GM18873 (cell line): ENCODE measurements at regions not wholly inside any gene's neighbourhood (a gene's known extent, or its start where the extent isn't known, plus 50 kb on each side); places are given as distances from the start of the nearest gene placed in this dataset.

Experiments
- ATAC-seq: cut with Tn5 transposase; IDR thresholded peaks from one replicate; pipeline ENCODE4 v1.9.1; 2021; ENCODE audit warnings: mild to moderate bottlenecking, moderate library complexity, moderate number of reproducible peaks; ENCODE audit not compliant: unreplicated experiment, low FRiP score

- no peak for ATAC-seq
Measured at GRCh38 chr3:81291586-81291985, 469.9 kb downstream of the GBE1 start.

DNA sequence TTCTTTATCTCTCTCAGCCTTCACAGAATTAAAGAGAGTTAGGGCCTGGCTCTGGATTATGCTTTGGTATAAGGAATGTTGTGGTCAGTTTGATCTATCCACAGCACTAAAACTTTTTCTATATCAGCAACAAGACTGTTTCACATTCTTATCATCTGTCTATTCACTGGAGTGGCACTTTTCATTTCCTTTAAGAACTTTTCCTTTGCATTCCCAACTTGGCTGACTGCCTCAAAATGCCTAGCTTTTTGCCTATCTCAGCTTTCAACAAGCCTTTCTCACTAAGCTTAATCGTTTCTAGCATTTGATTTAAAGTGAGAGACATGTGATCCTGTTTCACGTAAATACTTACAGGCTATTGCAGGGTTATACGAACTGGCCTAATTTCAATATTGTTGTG, 471.8 kb downstream of the GBE1 start:
- ATAC-seq, result no peak

DNA sequence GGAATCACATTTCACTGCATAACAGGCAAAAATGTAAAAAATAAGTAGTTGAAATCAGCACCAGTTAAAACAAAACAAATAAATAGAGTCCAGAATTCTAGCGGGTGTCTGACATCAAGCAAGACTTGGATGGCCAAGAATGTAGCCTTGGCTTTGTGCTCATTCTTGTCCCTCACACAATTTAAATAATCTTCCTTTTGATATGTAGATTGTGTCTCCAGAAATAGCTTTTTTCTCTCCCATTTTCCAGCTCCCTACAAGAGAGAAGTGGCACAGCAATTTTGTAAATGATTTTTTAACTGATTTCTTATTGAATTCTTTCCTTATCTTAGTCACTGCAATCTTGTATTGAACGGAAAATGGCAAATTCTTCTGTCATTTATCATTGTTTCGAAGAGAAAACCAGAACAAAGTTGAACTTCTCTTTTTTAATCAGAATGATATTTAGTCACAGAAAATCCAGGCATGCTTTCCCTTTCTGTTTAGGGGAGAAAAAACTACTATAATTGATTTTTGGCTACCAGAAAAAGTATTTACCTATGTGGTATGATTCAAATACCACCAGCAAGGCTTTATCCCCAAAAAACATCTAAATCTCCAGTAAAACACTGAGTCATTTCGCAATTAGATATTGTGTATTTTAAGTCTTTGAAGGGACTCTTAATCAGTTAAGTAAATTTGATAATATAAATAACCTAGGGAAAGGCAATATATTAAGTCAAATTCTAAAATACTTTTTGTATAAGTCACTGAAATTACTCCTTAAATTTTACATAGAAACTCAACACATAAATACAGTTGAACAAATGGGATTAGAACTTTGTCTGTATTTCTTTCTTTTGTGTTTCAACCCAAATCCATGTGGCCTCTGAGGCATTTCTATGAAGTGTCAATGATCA, 481.7 kb downstream of the GBE1 start:
- no peak for ATAC-seq

DNA sequence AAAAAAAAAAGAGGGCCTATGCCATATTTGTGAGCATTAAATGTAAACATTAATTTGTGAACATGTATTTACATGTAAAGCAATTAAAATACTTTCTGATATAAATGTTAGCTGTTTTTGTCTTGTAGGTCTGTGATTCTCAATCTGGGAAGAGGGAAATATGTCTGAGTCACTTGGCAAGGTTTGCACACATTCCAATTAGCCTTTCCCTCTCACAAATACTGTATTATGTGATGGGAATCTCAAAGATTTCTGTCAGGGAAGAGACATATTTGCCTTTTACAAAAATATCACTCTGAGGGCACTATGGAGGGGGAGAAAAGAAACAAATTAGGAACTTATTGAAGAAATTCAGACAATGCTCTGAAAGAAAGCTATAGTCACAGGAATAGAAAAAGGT, 483.6 kb downstream of the GBE1 start:
- ATAC-seq, result no peak

GRCh38 chr3:81274671-81275070, 486.8 kb downstream of the GBE1 start:
- ATAC-seq, result no peak

- ATAC-seq, result peak; percentile 98
Measured at GRCh38 chr3:81270603-81271379, 490.7 kb downstream of the GBE1 start.

- no peak for ATAC-seq
Measured at GRCh38 chr3:81268526-81268925, 492.9 kb downstream of the GBE1 start.

DNA sequence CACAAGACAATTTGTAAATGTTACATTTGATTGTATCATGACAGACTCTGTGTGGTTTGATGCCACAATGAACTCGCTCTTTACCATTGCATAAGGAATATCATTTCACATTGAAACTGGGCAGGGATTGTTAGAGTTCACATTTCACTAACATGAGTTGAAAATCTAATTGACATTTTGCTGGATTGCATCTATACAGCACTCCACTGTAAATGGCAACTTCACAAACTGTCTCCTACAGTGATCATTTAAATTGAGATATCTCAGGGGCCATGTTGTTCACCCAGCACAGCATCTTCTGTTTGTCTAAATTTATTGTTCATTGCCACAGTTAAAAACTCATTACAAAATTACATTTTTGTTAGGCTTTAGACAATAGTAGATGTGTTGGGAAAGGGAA, 499.4 kb downstream of the GBE1 start:
- no peak for ATAC-seq

- ATAC-seq, result no peak
Measured at GRCh38 chr3:81255463-81255862, 506.0 kb downstream of the GBE1 start.

GRCh38 chr3:81251096-81251495, 510.3 kb downstream of the GBE1 start:
- no peak for ATAC-seq

GRCh38 chr3:81249540-81250029, 511.9 kb downstream of the GBE1 start:
- ATAC-seq, result peak; percentile 85

GRCh38 chr3:81245501-81245900, 515.9 kb downstream of the GBE1 start:
- ATAC-seq, result no peak

DNA sequence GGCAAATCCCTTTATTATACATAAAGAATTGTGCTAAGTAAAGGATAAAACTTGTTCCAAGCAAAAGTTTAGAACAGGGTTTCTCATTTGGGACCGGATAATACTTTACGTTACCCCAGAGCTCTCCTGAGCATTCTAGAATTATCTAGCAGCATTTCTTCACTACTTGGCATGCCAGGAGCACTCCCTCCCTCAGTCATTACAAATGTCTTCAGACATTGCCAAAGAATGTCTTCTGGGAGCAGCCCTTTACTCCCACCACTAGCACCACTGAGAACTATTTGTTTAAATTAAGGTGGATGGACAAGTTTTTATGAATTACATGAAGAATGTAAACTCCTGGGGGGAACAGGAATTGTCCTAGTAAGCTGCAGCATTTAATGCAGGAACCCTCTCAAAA, 516.4 kb downstream of the GBE1 start:
- ATAC-seq, result no peak

GRCh38 chr3:81244231-81244630, 517.2 kb downstream of the GBE1 start:
- no peak for ATAC-seq

- peak; percentile 64 for ATAC-seq
Measured at GRCh38 chr3:81242871-81243270, 518.6 kb downstream of the GBE1 start.

DNA sequence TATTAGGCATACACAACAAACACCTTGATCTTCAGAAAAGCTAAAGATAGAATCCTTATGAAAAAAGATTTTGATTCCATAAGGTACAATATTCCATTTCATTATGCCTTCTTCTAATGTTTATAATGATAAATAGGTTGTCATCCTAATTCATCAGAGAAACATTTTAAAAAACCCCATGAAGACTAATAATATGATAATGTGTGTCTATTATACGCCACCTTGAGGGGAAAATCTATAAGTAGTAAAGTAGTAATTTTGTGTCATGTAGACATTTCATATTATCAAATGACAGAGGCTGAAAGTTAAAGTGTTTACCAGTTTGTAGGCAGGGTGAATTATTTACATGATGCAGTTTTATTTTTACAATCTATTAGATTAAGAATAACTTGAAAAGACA, 524.3 kb downstream of the GBE1 start:
- ATAC-seq, result no peak

DNA sequence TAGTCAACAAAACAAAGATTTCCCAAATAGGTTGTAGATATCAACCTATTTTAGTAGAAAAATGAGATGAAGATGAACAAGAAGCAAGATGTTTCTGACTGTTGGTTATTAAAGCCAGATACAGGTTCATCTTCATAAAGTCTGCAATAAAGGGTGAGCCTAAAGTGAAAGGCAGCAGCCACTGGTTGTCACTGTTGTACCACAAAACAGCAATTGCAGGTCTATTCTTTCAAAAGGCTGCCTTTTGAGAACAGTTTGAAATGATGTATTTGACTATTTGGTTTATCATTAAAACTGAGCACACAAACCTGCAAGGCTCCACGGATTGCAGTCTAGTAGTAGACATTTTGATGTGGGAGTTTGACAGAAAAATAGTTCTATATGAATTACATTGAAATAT, 543.4 kb downstream of the GBE1 start:
- peak; percentile 70 for ATAC-seq

GRCh38 chr3:81217101-81217500, 544.3 kb downstream of the GBE1 start:
- no peak for ATAC-seq

GRCh38 chr3:81216192-81216591, 545.3 kb downstream of the GBE1 start:
- ATAC-seq, result no peak

GRCh38 chr3:81214631-81215030, 546.8 kb downstream of the GBE1 start:
- no peak for ATAC-seq

GRCh38 chr3:81199587-81199986, 561.9 kb downstream of the GBE1 start:
- no peak for ATAC-seq
